ENCODE measurements at regions not wholly inside any gene's neighbourhood (a gene's known extent, or its start where the extent isn't known, plus 50 kb on each side); places are given as distances from the start of the nearest gene placed in this dataset.
"Not testable (repeated sequence)": the region's sequence is repeated elsewhere in the genome, so short reads cannot be mapped to it uniquely, and the experiment has no call there.

DNA sequence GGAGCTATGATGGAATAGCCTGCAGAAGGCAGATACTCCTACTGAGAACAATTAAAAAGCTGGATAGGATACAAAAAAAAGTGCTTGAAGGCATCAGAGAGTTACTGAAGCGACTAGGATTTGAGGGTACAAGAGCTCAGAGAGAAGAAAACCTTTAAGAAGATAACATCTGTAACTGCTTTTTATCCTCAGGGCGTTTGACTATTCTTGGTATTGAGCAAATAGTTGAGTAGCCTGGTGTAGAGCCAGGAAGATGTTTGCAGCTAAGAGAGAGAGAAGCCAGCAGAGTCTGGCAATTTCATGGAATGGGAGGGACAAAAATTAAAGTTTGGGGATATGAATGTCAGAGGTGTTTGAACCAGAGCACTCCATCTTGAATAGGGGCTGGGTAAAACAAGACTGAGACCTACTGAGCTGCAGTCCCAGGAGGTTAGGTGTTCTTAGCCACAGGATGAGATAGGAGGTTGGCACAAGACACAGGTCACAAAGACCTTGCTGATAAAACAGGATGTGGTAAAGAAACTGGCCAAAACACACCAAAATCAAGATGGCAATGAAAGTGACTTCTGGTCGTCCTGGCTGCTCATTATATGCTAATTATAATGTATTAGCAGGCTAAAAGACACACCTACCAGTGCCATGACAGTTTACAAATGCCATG lies 428.8 kb downstream of the SH2D4B start:
- no peak overlapping the region for H3K4me3 Mint-ChIP-seq (ENCODE audit: low read depth, unreplicated experiment)
- no peaks in the 10 kb centered on the region for H3K36me3 Mint-ChIP-seq (ENCODE audit: insufficient read depth, unreplicated experiment)
- TF ChIP-seq CTCF (IDR thresholded peaks at IDR 0.05; ENCODE audit: unreplicated experiment): no peak
- no peak overlapping the region for H3K27ac Mint-ChIP-seq (ENCODE audit: unreplicated experiment)
- BruUV-seq (replicated peaks): no TSS peak
- CTCF ChIA-PET: no interaction called here
- no peaks in the 10 kb centered on the region for H3K9me3 Mint-ChIP-seq (ENCODE audit: low read depth, unreplicated experiment)
- no peaks in the 10 kb centered on the region for H3K4me1 Mint-ChIP-seq (ENCODE audit: low read depth, unreplicated experiment)
- no peak for DNase-seq
- H3K27me3 Mint-ChIP-seq (ENCODE audit: unreplicated experiment): no peaks in the 10 kb centered on the region
- intact Hi-C loops (cut with micrococcal nuclease; ENCODE audit: unreplicated experiment): no loop called here

DNA sequence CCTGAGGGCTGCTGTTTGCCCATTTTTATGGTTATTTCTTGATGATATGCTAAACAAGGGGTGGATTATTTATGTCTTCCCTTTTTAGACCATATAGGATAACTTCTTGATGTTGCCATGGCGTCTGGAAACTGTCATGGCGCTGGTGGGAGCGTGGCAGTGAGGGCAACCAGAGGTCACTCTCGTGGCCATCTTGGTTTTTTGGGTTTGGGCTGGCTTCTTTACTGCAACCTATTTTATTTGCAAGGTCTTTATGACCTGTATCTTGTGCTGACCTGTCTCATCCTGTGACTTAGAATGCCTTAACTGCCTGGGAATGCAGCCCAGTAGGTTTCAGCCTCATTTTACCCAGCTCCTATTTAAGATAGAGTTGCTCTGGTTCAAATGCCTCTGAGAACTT lies 429.7 kb downstream of the SH2D4B start:
- intact Hi-C loops (cut with micrococcal nuclease; ENCODE audit: unreplicated experiment); H3K4me1 Mint-ChIP-seq (ENCODE audit: low read depth, unreplicated experiment); H3K9me3 Mint-ChIP-seq (ENCODE audit: low read depth, unreplicated experiment); H3K36me3 Mint-ChIP-seq (ENCODE audit: insufficient read depth, unreplicated experiment); BruUV-seq (replicated peaks); CTCF ChIA-PET; H3K27ac Mint-ChIP-seq (ENCODE audit: unreplicated experiment); DNase-seq; H3K4me3 Mint-ChIP-seq (ENCODE audit: low read depth, unreplicated experiment); H3K27me3 Mint-ChIP-seq (ENCODE audit: unreplicated experiment): not testable (repeated sequence)

DNA sequence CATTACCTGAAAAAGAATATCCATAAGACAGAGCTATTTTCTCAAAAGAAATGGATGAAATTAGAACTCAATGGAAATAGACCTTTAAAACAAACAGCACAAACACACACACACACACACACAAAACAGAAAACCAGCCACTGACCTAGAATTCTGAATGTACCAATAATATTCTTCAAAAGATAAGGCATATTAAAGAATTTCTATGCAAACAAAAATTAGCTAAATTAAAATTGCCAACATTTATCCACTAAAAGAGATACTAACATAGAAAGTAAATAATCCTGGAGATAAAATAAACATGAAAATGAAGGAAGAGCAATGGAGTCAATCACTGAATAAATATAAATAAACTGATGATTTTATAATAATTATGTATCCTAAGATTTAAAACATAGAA lies 431.2 kb downstream of the SH2D4B start:
- no peak for TF ChIP-seq CTCF (IDR thresholded peaks at IDR 0.05; ENCODE audit: unreplicated experiment)
- BruUV-seq (replicated peaks): no TSS peak
- CTCF ChIA-PET: no interaction called here

DNA sequence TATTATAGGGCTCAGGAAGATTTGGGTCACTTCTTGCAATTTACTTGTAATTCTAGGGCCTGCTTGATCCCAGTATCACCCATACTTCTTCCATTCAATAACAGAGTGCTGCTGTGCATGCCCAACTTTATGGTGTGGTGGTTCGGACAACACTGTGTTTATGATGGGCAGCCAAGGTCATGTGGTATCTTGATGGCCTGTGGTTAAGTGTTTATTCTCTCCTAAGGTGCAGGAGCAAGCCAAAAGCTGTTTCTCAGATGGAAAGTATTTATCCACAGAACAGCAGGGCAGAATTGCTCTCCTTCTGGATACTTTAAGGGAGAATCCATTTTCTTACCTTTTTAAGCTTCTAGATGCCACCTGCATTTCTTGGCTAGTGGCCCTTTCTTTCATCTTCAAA lies 433.8 kb downstream of the SH2D4B start:
- Mint-ChIP-seq H3K4me1 (ENCODE audit: low read depth, unreplicated experiment) (no peaks in the 10 kb centered on the region), H3K27me3 (ENCODE audit: unreplicated experiment) (no peaks in the 10 kb centered on the region), H3K9me3 (ENCODE audit: low read depth, unreplicated experiment) (no peaks in the 10 kb centered on the region), H3K27ac (ENCODE audit: unreplicated experiment) (no peak overlapping the region), H3K36me3 (ENCODE audit: insufficient read depth, unreplicated experiment) (no peaks in the 10 kb centered on the region), H3K4me3 (ENCODE audit: low read depth, unreplicated experiment) (no peak overlapping the region)
- BruUV-seq (replicated peaks): no TSS peak
- CTCF ChIA-PET: no interaction called here
- intact Hi-C loops (cut with micrococcal nuclease; ENCODE audit: unreplicated experiment): no loop called here
- DNase-seq: no peak
- no peak for TF ChIP-seq CTCF (IDR thresholded peaks at IDR 0.05; ENCODE audit: unreplicated experiment)

More for the DNA sequence above, 431.2 kb downstream of the SH2D4B start:
- no peaks in the 10 kb centered on the region for H3K4me1 Mint-ChIP-seq (ENCODE audit: low read depth, unreplicated experiment)
- intact Hi-C loops (cut with micrococcal nuclease; ENCODE audit: unreplicated experiment): no loop called here
- DNase-seq: no peak
- no peak overlapping the region for H3K27ac Mint-ChIP-seq (ENCODE audit: unreplicated experiment)
- no peak overlapping the region for H3K4me3 Mint-ChIP-seq (ENCODE audit: low read depth, unreplicated experiment)
- H3K27me3 Mint-ChIP-seq (ENCODE audit: unreplicated experiment): no peaks in the 10 kb centered on the region
- no peaks in the 10 kb centered on the region for H3K36me3 Mint-ChIP-seq (ENCODE audit: insufficient read depth, unreplicated experiment)
- no peaks in the 10 kb centered on the region for H3K9me3 Mint-ChIP-seq (ENCODE audit: low read depth, unreplicated experiment)

DNA sequence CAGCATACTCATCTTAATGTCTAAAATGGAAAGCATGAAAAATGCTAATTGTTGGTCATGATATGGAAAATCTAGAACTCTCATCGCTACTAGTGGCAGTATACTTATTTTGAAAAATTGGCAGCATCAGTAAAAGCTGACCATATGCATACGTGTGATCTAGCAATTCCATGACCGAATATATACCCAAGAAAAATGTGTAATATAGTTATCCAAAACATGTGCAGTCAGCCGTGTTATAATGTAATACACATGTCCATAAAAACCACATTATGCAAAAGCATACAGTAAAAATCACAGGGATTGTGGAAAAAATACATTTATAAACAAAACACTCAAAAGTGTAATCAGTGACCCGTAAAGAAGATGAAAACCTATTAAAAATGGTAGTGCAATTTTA lies 439.0 kb downstream of the SH2D4B start:
- intact Hi-C loops (cut with micrococcal nuclease; ENCODE audit: unreplicated experiment): no loop called here
- peaks cover 15% of the 10 kb centered on the region for H3K27me3 Mint-ChIP-seq (ENCODE audit: unreplicated experiment)
- CTCF ChIA-PET: no interaction called here
- H3K36me3 Mint-ChIP-seq (ENCODE audit: insufficient read depth, unreplicated experiment): no peaks in the 10 kb centered on the region
- H3K9me3 Mint-ChIP-seq (ENCODE audit: low read depth, unreplicated experiment): peaks cover 2% of the 10 kb centered on the region
- no peaks in the 10 kb centered on the region for H3K4me1 Mint-ChIP-seq (ENCODE audit: low read depth, unreplicated experiment)
- H3K27ac Mint-ChIP-seq (ENCODE audit: unreplicated experiment): no peak overlapping the region
- no TSS peak for BruUV-seq (replicated peaks)
- no peak for TF ChIP-seq CTCF (IDR thresholded peaks at IDR 0.05; ENCODE audit: unreplicated experiment)
- no peak overlapping the region for H3K4me3 Mint-ChIP-seq (ENCODE audit: low read depth, unreplicated experiment)
- DNase-seq: no peak
